ENCODE measurements at regions not wholly inside any gene's neighbourhood (a gene's known extent, or its start where the extent isn't known, plus 50 kb on each side); places are given as distances from the start of the nearest gene placed in this dataset.

DNA sequence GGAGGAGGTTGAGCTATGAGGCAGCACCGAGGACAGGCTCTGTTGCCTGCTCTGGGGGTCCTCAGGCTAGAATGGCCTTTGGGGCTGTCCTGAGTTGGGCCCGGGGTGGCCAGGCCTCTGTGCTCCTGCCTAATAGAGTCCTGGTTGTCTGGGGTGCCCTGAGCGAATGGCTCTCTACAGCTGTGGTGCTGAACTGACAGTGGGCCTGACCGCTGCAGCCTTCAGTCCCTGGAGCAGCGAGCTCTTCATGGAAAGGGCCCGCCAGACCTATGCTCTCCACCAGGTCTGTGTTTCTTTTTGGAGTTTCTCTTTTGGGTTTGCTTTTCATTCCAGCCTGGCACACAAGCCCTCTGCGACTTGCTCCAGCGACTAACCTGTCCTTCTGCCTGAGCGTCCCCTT, 679.0 kb upstream of the RAB6C start:
- Mint-ChIP-seq H3K36me3 (no peaks in the 10 kb centered on the region), H3K27ac (no peak overlapping the region), H3K9me3 (peaks cover 0 to 1% of the 10 kb centered on the region in 2 donors)
- ATAC-seq (no peak), DNase-seq (ENCODE audit: low spot score in 2 of 2) (no peak)

DNA sequence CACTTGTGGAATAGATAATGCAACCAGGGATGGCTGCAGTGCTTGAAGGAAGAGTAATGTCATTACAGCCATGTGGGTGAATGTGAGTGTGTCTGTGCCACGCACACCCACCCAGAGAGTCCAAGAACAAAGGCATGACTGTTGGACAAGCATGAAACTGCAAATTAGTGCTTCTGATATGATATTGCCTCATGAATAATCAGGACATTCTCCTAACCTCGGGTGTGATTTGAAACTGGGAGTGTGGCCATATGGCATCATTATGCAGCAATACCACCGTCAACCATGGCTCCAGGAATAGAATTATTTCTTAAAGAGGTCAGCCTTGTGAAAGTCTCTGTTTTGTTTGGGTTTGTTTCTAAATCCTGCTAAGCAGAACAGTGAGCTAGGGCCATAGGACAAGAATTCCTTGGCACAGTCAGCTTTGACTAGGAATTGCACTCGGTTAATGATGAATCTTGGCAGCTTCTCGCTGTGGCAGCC, 678.0 kb upstream of the RAB6C start:
- H3K27ac Mint-ChIP-seq: peak overlapping the region in 1 of 2 donors; percentile 73
- no peaks in the 10 kb centered on the region for H3K36me3 Mint-ChIP-seq
- H3K9me3 Mint-ChIP-seq: no peaks in the 10 kb centered on the region
- ATAC-seq (no peak), DNase-seq (ENCODE audit: low spot score in 2 of 2) (no peak)

DNA sequence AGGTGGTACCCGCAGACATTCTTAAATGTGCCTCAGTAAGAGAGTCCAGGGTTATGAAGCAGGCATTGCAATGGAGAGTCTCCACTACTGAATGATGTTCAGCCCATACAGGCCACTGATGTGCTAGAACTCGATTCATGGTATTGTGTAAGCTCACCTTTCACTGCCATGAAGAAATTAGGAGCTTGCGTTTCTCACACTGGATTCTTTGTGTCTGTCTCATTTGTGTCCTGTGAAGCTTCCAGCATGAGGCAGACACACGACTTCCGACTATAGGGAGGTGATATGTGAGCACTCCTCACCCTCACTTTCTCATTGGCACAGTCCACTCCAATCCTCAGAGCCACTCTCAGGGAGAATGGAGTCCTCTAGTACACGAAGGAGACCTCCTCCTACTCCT, 677.4 kb upstream of the RAB6C start:
- no peak for ATAC-seq
- no peak overlapping the region for H3K27ac Mint-ChIP-seq
- no peaks in the 10 kb centered on the region for H3K36me3 Mint-ChIP-seq
- no peak for DNase-seq (ENCODE audit: low spot score in 2 of 2)
- H3K9me3 Mint-ChIP-seq: no peaks in the 10 kb centered on the region

DNA sequence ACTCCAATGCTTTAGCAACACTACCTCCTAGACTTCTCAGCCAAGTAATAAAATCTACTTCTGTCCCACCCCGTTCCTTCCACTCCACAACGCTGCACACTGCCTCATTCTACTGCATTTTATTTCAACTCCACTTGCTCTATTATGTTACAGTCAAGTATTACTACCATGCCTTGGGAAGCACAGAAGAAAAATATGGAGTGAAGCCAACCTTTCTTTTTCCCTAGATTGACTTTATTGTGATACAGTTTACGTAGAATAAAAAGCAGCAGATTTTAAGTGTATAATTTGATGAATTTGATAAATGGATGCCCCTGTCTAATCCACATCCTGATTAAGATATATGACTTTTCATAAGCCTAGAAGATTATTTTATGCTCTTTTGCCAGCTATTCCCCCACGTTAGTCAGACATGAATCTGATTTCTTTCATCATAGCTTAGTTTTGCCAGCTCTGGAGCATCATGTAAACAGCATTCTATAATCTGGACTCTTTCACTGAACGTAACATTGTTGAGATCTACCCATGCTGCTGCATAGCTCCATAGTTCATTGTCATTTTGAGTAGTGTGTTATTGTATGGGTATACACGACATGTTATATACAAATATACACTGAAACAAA, 676.8 kb upstream of the RAB6C start:
- H3K9me3 Mint-ChIP-seq: no peaks in the 10 kb centered on the region
- H3K27ac Mint-ChIP-seq: no peak overlapping the region
- ATAC-seq (no peak), DNase-seq (ENCODE audit: low spot score in 2 of 2) (no peak)
- H3K36me3 Mint-ChIP-seq: no peaks in the 10 kb centered on the region

DNA sequence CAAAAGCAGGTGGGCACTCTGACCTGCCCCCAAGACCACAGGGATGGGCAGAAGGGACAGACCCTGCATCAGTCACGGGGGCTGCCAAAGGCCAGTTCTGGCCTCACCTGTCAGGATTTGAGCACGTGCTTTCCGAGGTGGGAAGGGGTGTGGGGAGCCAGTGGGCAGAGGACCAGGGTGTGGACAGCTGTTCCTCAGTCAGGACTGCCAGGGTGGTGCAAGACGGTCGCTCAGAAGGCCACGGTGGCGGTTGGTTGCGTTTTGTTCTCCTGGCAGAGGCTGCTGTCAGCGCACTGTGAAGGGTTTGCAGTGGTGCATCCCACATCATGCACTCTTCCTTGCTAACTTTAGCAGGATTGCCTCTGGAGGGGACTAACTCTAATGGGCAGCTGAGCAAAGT, 665.3 kb upstream of the RAB6C start:
- no peak for ATAC-seq

DNA sequence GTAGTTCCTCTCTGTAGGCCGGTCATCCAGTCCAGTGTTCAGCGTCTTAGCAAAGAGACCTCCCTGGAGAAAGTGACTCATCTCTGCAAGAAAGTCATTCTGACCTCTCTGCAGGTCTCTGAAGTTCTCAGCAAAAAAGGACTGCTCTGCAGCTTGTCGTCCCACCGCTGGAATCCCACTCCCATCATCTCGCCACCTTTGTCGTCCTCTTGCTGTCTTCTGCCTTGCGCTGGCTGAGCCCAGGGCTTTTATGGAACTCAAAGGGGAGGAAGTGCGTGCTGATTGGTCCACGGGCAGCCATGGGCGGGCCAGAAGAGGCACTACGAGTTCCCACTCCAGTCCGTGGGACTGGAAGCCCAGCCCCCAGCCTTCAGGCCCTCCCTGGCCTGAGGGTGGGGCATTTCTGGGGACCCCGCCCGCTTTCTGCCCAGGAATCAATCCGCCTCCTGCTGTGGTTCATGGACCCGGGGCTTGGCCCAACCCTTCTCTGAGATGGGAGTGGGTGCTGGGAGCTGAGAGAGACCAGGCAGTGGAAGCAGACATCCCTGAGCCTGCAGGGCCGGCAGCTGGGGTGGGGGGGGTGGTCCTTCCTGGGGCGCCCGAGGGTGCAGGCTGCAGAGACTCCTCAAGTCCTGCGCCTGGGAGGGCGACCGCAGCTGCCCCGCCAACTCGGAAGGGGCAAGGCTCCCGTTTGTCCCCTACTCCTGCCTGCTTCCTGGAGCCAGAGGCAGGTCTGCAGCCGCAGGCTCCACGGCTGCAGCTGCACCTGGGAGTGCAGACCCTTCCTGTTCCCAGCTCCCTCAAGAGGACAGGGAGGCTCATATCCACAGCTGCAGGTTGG, 660.7 kb upstream of the RAB6C start:
- peaks cover 3 to 10% of the 10 kb centered on the region in 2 donors for H3K9me3 Mint-ChIP-seq

More for the DNA sequence above, 665.3 kb upstream of the RAB6C start:
- Mint-ChIP-seq H3K36me3 (no peaks in the 10 kb centered on the region), H3K27ac (no peak overlapping the region), H3K9me3 (peaks cover 3% of the 10 kb centered on the region in 2 donors)
- DNase-seq (ENCODE audit: low spot score in 2 of 2): no peak

DNA sequence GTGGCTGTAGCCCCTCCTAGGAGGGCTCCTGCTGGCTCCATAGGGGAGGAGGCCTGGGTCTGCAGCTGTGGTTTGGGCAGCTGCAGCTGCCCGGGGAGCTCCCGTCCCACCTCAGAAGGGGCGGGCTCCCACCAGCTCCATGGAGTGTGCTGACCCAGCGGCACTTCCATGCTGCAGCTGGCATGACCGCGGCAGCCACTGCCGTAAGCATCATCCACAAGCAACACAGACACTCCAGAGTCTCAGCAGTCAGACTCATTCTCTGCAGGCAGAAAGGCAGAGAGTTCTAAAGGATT, 660.1 kb upstream of the RAB6C start:
- ATAC-seq: no peak
- H3K27ac Mint-ChIP-seq: no peak overlapping the region
- no peak for DNase-seq (ENCODE audit: low spot score in 2 of 2)
- peaks cover 3 to 10% of the 10 kb centered on the region in 2 donors for H3K9me3 Mint-ChIP-seq
- no peaks in the 10 kb centered on the region for H3K36me3 Mint-ChIP-seq

More for the DNA sequence above, 660.7 kb upstream of the RAB6C start:
- ATAC-seq (no peak), DNase-seq (ENCODE audit: low spot score in 2 of 2) (no peak)
- H3K36me3 Mint-ChIP-seq: no peaks in the 10 kb centered on the region
- H3K27ac Mint-ChIP-seq: no peak overlapping the region

DNA sequence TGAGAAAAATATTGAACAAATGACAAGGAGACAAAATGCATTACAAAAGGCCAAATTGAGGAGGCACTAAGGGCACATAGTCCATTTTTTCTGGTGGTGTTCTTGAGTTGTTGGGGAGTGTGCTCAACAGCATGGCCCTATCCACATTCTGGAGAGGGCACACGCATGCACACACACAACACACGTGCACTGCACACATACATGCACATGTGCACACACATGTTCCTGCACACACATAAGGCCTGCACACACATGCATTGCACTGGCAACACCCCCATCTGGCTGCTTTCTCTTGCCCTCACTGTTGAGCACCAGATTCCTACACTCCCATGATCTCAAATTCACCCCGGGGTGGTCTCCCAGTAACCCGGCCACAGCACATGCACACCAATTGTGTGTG, 659.2 kb upstream of the RAB6C start:
- H3K9me3 Mint-ChIP-seq: peaks cover 3 to 9% of the 10 kb centered on the region in 2 donors
- ATAC-seq (no peak), DNase-seq (ENCODE audit: low spot score in 2 of 2) (no peak)
- no peak overlapping the region for H3K27ac Mint-ChIP-seq
- no peaks in the 10 kb centered on the region for H3K36me3 Mint-ChIP-seq

DNA sequence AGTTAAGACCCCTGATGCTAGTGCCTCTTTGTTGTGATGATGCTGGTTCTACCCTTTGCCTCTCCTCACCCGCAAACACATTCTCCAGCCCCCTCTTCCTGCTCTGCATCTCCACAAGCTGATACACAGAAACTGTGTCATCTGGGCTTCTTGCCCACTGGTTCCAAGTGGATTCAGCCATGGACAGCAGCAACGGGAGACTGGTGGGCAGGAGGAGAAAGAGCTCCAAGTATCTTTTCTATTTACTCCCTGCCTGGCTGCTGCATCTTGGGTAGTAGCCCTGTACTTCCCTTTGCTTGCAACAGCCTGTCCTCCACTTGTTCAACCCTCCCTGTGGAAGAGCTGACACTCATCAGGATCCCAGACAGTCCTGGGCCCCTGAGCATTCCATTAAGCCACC, 655.1 kb upstream of the RAB6C start:
- no peak for ATAC-seq
- Mint-ChIP-seq H3K27ac (no peak overlapping the region), H3K9me3 (peaks cover 5 to 12% of the 10 kb centered on the region in 2 donors), H3K36me3 (no peaks in the 10 kb centered on the region)
- no peak for DNase-seq (ENCODE audit: low spot score in 2 of 2)

DNA sequence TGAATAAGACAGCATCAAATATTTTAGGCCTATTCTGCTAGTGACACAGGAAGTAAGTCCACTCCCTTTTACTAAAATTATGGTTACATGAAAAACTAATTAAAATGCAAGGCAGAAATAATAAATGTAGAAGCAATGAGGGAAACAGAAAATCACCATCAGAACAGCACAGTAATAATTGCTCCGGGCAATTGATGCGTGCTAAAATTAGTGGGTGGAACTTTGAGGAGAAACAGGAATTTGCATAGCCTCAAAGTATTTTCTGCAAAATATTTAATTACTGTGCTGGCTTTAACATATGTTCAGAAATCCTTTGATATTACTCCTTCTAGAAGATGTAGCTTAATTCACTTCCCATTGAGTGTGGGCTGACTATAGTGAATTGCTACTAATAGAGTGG, 654.3 kb upstream of the RAB6C start:
- H3K9me3 Mint-ChIP-seq: peaks cover 6 to 12% of the 10 kb centered on the region in 2 donors
- ATAC-seq: no peak
- H3K36me3 Mint-ChIP-seq: no peaks in the 10 kb centered on the region
- H3K27ac Mint-ChIP-seq: no peak overlapping the region
- no peak for DNase-seq (ENCODE audit: low spot score in 2 of 2)

DNA sequence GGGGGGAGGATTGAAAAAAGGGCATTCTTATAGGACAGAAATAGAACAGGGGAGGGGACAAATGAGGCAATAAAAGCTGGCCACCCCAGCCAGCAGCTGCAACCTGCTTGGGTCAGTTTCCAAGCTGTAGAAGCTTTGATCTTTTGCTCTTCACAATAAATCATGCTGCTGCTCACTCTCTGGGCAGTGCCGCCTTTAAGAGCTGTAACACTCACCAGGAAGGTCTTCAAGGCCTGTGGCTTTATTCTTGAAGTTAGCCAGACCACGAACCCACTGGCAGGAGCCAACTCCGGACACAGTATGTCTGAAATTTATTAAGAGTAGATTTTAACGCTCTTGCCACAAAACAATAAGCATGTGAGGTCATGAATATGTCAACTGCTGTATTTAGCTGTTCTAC, 649.9 kb upstream of the RAB6C start:
- ATAC-seq (no peak), DNase-seq (ENCODE audit: low spot score in 2 of 2) (no peak)
- no peaks in the 10 kb centered on the region for H3K36me3 Mint-ChIP-seq
- peaks cover 6% of the 10 kb centered on the region in 2 donors for H3K9me3 Mint-ChIP-seq
- H3K27ac Mint-ChIP-seq: no peak overlapping the region

DNA sequence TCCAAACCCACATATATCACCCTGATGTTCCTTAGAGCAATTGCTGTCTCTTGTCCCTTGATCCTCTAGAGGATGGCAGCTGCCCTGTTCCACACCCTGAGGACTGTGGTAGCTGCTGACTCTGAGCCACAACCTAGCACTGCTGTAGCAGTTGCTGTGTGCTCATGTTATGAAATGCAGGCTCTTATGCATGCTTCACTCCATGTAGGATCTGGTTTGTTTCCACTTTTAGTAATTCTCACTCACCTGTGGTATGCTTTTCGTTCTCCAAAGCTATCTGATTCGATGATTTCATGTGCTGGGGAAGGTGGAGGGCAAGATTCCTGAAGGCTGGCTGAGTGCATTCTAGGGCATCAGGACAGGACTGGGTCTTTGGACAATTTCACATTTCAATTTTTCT, 649.0 kb upstream of the RAB6C start:
- peaks cover 6% of the 10 kb centered on the region in 2 donors for H3K9me3 Mint-ChIP-seq
- H3K36me3 Mint-ChIP-seq: no peaks in the 10 kb centered on the region
- no peak for DNase-seq (ENCODE audit: low spot score in 2 of 2)
- ATAC-seq: no peak
- H3K27ac Mint-ChIP-seq: no peak overlapping the region

DNA sequence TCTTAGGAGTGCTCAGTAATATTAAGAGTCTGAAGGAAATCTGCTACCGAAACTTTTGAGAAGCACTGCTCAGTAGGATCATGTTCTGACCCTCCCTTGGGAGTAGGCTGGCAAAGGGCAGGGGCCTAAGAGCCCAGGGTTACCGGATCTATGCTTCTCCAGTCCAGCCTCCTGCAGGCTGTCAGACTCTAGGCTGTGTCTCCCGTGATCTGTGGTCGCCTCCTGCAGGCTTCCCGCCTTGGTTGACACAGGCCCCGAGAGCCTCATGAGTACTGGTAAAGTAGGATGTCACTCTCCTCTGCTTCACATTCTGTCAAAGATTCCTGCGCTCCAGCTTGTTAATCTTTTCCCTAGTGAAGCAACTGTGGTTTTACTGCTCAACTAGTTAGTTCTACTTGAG, 647.8 kb upstream of the RAB6C start:
- Mint-ChIP-seq H3K27ac (no peak overlapping the region), H3K36me3 (no peaks in the 10 kb centered on the region), H3K9me3 (peaks cover 10% of the 10 kb centered on the region in 2 donors)
- no peak for DNase-seq (ENCODE audit: low spot score in 2 of 2)
- ATAC-seq: no peak

DNA sequence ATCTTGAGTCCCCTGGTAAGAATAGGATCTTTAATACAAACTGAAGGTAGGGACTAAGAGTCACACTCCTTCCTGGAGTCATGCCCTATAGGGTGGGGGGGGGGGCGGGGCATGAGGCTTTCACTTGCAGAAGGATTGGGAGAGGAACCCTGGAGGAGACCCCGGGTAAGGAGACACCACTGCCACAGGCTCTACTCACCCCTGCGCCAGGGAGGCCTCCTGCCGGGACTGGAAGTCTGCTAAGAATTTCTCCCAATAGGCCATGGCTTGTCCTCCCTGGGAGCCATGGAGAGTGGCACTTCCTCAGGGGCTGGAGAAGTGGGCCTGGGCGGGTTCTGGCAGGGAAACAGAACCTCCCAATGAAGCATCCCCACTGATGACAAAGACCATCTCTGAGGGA, 645.3 kb upstream of the RAB6C start:
- no peaks in the 10 kb centered on the region for H3K36me3 Mint-ChIP-seq
- DNase-seq (ENCODE audit: low spot score in 2 of 2) (no peak), ATAC-seq (no peak)
- peaks cover 7 to 11% of the 10 kb centered on the region in 2 donors for H3K9me3 Mint-ChIP-seq
- no peak overlapping the region for H3K27ac Mint-ChIP-seq

DNA sequence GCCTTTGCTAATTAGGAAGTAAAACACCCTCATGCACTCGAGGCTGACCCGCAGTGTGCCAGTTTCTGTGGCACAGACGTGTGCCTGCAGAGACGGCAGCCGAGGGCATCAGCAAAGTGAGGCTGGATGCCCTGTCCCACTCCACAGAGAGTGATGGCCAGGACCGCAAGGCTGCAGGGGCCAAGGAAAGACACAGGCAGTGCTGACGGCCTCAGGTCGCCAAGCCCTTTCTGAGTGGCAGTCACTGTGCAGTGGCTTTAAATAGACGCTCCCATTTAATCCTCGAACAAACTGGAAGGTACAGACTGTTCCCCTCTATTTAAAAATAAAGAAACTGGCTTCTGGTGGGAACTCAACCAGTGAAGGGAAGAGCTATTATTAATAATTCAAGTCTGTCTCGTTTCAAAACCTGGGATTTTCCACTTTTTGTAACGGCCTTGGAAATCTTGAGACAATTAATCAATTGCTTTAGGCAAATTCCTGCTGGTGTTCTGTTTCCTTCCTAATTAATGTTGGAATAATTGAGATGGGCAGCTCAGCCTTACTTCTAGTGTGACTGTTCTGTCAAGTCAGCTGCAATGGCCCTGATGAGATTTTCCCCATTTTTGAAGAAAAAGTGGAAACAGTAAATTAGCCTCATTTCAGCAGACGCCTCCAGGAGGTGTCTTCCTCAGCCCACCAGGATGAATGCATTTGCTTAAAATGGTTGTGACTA, 644.6 kb upstream of the RAB6C start:
- H3K9me3 Mint-ChIP-seq: peaks cover 5 to 8% of the 10 kb centered on the region in 2 donors
- no peaks in the 10 kb centered on the region for H3K36me3 Mint-ChIP-seq
- no peak for ATAC-seq
- no peak for DNase-seq (ENCODE audit: low spot score in 2 of 2)
- H3K27ac Mint-ChIP-seq: no peak overlapping the region

DNA sequence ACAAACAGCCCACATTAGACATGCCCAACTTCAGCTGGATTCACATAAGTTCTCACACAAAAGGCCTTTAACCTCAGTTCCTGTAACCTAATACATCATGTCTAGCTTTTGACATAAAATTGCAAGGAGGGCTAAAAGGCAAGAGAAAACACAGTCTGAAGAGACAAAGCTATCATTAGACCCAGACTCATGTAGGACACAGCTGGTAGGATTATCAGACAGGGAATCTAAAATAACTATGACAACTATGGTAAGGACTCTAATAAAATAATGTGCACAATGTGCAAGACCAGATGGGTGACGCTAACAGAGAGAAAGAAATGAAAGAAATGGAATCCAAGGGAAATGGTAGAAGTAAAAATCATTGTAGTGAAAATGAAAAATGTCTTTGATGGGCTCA, 643.2 kb upstream of the RAB6C start:
- Mint-ChIP-seq H3K36me3 (peaks cover 0 to 4% of the 10 kb centered on the region in 2 donors), H3K9me3 (peaks cover 15 to 17% of the 10 kb centered on the region in 2 donors), H3K27ac (no peak overlapping the region)
- DNase-seq (ENCODE audit: low spot score in 2 of 2) (no peak), ATAC-seq (no peak)

DNA sequence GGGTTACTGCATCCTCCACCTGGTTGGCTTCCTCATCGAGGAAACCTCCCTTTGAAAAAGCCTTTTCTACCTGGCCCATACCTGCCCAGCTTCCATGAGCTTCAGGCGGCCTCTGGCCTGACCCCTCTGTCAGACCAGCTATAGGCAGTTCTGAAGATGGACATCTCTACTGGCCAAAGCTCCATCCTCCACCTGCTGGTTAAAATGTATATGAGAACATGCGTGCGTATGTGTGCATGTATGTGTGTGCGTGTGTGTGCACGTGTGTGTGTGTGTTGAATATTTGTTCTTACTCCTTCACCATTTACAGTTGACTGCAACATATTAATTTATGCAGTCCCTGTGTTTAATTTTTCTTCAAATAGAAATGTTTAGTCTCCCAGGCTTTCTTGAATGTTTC, 642.4 kb upstream of the RAB6C start:
- Mint-ChIP-seq H3K27ac (no peak overlapping the region), H3K9me3 (peaks cover 17 to 19% of the 10 kb centered on the region in 2 donors), H3K36me3 (peaks cover 0 to 9% of the 10 kb centered on the region in 2 donors)
- ATAC-seq (no peak), DNase-seq (ENCODE audit: low spot score in 2 of 2) (no peak)

Measured in activated naive CD4-positive, alpha-beta T cell treated with anti-CD3 and anti-CD28 coated beads, Interleukin-2, amount 50 U/mL, for 72 hours (primary cell).